ENCODE measurements at regions not wholly inside any gene's neighbourhood (a gene's known extent, or its start where the extent isn't known, plus 50 kb on each side); places are given as distances from the start of the nearest gene placed in this dataset.

DNA sequence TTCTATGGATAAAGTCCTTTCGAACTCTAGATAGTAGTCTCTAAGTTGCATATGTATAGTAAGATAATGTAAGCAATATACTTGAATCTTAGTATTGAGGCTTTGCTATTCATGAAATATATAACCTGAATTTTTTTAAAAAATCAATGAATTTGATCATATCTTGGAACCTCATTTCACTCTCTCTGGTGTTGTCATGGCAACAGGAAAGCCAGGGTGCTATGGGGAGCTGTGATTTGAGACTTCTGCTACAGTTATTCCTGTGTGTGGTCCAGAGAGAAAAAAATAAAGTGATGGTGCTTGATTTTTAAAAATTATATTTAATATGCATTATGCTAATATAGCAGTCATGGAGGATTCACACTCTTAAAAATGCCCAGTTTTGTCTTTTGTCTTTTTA is 508.0 kb downstream of the SNAPC1 start:
- TF ChIP-seq ZNF703 (CRISPR knock-in tag; IDR thresholded peaks at IDR 0.05; ENCODE audit: borderline replicate concordance) (no peak), ZBTB43 (CRISPR knock-in tag; conservative IDR thresholded peaks at IDR 0.05) (no peak), ZNF451 (CRISPR knock-in tag; IDR thresholded peaks at IDR 0.05) (no peak), NFAT5 (CRISPR knock-in tag; IDR thresholded peaks at IDR 0.05) (no peak), EZH2 (conservative IDR thresholded peaks at IDR 0.05; ENCODE audit: low read depth, low read length) (no peak), JUNB (CRISPR knock-in tag; IDR thresholded peaks at IDR 0.05; ENCODE audit: borderline replicate concordance) (no peak), NAIF1 (CRISPR knock-in tag; IDR thresholded peaks at IDR 0.05; ENCODE audit: borderline replicate concordance) (no peak), ELF3 (CRISPR knock-in tag; IDR thresholded peaks at IDR 0.05) (no peak), DRAP1 (CRISPR knock-in tag; IDR thresholded peaks at IDR 0.05) (no peak), ZFP41 (CRISPR knock-in tag; IDR thresholded peaks at IDR 0.05; ENCODE audit: borderline replicate concordance) (no peak), MXI1 (IDR thresholded peaks at IDR 0.05; ENCODE audit: borderline replicate concordance, low read depth, low read length) (no peak)
- TF ChIP-seq, protein P1, sequence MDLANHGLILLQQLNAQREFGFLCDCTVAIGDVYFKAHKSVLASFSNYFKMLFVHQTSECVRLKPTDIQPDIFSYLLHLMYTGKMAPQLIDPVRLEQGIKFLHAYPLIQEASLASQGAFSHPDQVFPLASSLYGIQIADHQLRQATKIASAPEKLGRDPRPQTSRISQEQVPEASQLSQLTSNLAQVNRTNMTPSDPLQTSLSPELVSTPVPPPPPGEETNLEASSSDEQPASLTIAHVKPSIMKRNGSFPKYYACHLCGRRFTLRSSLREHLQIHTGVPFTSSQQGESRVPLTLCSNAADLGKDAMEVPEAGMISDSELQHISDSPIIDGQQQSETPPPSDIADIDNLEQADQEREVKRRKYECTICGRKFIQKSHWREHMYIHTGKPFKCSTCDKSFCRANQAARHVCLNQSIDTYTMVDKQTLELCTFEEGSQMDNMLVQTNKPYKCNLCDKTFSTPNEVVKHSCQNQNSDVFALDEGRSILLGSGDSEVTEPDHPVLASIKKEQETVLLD (CRISPR knock-in tag; IDR thresholded peaks at IDR 0.05; ENCODE audit: low read depth), result no peak
- TF ChIP-seq, protein P2, sequence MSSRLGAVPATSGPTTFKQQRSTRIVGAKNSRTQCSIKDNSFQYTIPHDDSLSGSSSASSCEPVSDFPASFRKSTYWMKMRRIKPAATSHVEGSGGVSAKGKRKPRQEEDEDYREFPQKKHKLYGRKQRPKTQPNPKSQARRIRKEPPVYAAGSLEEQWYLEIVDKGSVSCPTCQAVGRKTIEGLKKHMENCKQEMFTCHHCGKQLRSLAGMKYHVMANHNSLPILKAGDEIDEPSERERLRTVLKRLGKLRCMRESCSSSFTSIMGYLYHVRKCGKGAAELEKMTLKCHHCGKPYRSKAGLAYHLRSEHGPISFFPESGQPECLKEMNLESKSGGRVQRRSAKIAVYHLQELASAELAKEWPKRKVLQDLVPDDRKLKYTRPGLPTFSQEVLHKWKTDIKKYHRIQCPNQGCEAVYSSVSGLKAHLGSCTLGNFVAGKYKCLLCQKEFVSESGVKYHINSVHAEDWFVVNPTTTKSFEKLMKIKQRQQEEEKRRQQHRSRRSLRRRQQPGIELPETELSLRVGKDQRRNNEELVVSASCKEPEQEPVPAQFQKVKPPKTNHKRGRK (CRISPR knock-in tag; IDR thresholded peaks at IDR 0.05), result no peak

All from HepG2 (cell line).